GM23248 (cell line): ENCODE measurements at regions not wholly inside any gene's neighbourhood (a gene's known extent, or its start where the extent isn't known, plus 50 kb on each side); places are given as distances from the start of the nearest gene placed in this dataset.

Experiments
- EZH2 ChIP-seq: fragments of 200-600 bp; sonication (generic); IDR thresholded peaks from 2 replicates; pipeline ENCODE4 v1.6.1; 2018; ENCODE audit warnings: antibody characterized with exemption, mild to moderate bottlenecking; ENCODE audit not compliant: insufficient read depth, poor library complexity, severe bottlenecking
- EZH2phosphoT487 ChIP-seq: fragments of 200-600 bp; sonication (generic); IDR thresholded peaks from 2 replicates; pipeline ENCODE4 v1.6.1; 2018; ENCODE audit warnings: antibody characterized with exemption, moderate library complexity, mild to moderate bottlenecking, low read depth; ENCODE audit not compliant: insufficient read depth

- TF ChIP-seq EZH2, result no peak
- TF ChIP-seq EZH2phosphoT487, result no peak
Observed at GRCh38 chr9:89705651-89706050, 100.8 kb downstream of the GADD45G start.
